ENCODE measurements at regions not wholly inside any gene's neighbourhood (a gene's known extent, or its start where the extent isn't known, plus 50 kb on each side); places are given as distances from the start of the nearest gene placed in this dataset.

DNA sequence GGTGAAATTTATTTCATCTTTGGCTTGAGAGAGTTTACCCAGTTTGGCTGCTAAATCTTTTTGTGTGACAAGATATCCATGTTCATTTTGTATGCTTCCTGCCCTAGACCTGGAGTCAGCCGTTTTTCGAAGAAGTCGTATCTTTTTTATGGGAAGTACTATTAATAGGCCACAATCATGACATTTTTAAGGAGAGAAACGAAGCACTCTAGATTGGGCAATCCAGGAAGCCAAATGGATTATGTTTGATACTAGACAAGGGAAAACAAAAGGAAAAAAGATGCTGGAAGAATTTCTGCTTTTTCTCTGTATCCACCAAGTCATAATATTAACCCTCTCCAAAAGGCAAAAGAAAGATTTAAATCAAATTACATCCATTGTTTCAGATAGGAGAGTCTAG lies 214.6 kb downstream of the HDGFL1 start:
- Histone ChIP-seq H3K36me3 (no peaks in the 10 kb centered on the region), H3K27me3 (no peaks in the 10 kb centered on the region), H3K4me1 (peaks cover 0 to 12% (median 0%) of the 10 kb centered on the region in 12 donors), H3K27ac (no peak overlapping the region), H3K9me3 (peaks cover 0 to 8% (median 4%) of the 10 kb centered on the region in 12 donors), H3K4me3 (no peak overlapping the region)
- no peak for DNase-seq
- ATAC-seq: no peak
- intact Hi-C loops (cut with DNase I): no loop called here
- TF ChIP-seq POLR2A (IDR thresholded peaks at IDR 0.05): no peak
- TF ChIP-seq, protein P1, sequence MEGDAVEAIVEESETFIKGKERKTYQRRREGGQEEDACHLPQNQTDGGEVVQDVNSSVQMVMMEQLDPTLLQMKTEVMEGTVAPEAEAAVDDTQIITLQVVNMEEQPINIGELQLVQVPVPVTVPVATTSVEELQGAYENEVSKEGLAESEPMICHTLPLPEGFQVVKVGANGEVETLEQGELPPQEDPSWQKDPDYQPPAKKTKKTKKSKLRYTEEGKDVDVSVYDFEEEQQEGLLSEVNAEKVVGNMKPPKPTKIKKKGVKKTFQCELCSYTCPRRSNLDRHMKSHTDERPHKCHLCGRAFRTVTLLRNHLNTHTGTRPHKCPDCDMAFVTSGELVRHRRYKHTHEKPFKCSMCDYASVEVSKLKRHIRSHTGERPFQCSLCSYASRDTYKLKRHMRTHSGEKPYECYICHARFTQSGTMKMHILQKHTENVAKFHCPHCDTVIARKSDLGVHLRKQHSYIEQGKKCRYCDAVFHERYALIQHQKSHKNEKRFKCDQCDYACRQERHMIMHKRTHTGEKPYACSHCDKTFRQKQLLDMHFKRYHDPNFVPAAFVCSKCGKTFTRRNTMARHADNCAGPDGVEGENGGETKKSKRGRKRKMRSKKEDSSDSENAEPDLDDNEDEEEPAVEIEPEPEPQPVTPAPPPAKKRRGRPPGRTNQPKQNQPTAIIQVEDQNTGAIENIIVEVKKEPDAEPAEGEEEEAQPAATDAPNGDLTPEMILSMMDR (IDR thresholded peaks at IDR 0.05): no peak
- 23 to 38% (median 32%) methylated on average over 4 of the region's 4 CpGs for WGBS, 4 donors

GRCh38 chr6:22784601-22785410 lies 215.4 kb downstream of the HDGFL1 start:
- DNase-seq (no peak), ATAC-seq (no peak)
- intact Hi-C loops (cut with DNase I): no loop called here
- Histone ChIP-seq H3K27me3 (no peaks in the 10 kb centered on the region), H3K4me1 (peaks cover 0 to 12% (median 0%) of the 10 kb centered on the region in 12 donors), H3K27ac (no peak overlapping the region), H3K9me3 (peaks cover 0 to under 1% (median 0%) of the 10 kb centered on the region in 12 donors), H3K4me3 (no peak overlapping the region), H3K36me3 (no peaks in the 10 kb centered on the region)
- no peak for TF ChIP-seq POLR2A (IDR thresholded peaks at IDR 0.05)
- TF ChIP-seq, protein P1 (IDR thresholded peaks at IDR 0.05): no peak
- 64 to 73% (median 68%) methylated on average over 12 of the region's 12 CpGs for WGBS, 4 donors

DNA sequence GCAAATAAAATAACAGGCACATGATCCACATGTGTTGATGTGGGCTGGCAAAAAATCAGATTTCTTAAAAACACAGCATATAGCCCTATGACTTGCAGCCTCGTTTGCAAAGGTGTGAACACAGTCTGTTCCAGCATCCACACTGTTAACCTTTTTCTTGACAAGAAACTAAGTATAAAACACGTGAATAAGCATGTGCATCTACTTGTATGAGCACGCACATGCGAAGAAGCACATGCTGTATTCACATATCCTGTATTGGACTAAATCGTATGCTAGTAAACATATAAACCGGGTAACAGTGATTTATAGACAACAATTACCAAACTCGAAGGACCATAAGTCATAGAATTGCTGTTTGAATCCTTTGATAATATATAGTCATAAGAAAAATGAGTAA lies 218.7 kb downstream of the HDGFL1 start:
- no peaks in the 10 kb centered on the region for H3K36me3 ChIP-seq
- H3K9me3 ChIP-seq: peaks cover 0 to 8% (median 0%) of the 10 kb centered on the region in 12 donors
- H3K27me3 ChIP-seq: no peaks in the 10 kb centered on the region
- peaks cover 0 to 12% (median 0%) of the 10 kb centered on the region in 12 donors for H3K4me1 ChIP-seq
- DNase-seq (no peak), ATAC-seq (no peak)
- 93 to 95% (median 95%) methylated on average over 7 of the region's 7 CpGs for WGBS, 4 donors
- H3K4me3 ChIP-seq: no peak overlapping the region
- H3K27ac ChIP-seq: no peak overlapping the region
- TF ChIP-seq, protein P1 (IDR thresholded peaks at IDR 0.05): no peak
- TF ChIP-seq POLR2A (IDR thresholded peaks at IDR 0.05): no peak
- intact Hi-C loops (cut with DNase I): no loop called here

- ATAC-seq (no peak), DNase-seq (no peak)
- Histone ChIP-seq H3K4me3 (no peak overlapping the region), H3K36me3 (no peaks in the 10 kb centered on the region), H3K27ac (no peak overlapping the region), H3K4me1 (peaks cover 0 to 4% (median 0%) of the 10 kb centered on the region in 12 donors), H3K9me3 (peaks cover 0 to 12% (median 0%) of the 10 kb centered on the region in 12 donors), H3K27me3 (no peaks in the 10 kb centered on the region)
- WGBS, 4 donors: 82 to 85% (median 84%) methylated on average over 5 of the region's 5 CpGs
- intact Hi-C loops (cut with DNase I): no loop called here
- TF ChIP-seq POLR2A (IDR thresholded peaks at IDR 0.05): no peak
- TF ChIP-seq, protein P1 (IDR thresholded peaks at IDR 0.05): no peak
These were observed 219.9 kb downstream of the HDGFL1 start for GRCh38 chr6:22789315-22789714.
